ENCODE measurements at regions not wholly inside any gene's neighbourhood (a gene's known extent, or its start where the extent isn't known, plus 50 kb on each side); places are given as distances from the start of the nearest gene placed in this dataset.

DNA sequence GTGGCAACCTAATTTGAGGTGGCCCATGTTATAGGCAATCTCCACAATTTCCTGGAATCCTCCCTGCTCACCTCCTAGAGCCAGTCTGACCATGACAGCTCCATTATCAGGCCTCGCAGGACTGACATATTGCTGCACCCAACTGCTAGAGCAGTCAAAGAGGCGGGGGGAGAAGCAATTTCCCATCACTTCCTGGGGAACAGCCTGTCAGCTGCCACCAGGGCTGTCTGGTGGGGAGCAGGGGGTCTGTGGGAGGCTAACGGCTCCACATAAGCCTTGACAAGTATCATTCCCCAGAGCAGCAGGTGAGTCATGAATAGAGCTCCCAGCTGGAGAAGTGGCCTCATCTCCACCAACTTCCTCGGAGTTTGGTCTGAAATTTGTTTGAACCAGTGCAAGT, 322.9 kb downstream of the MATN1 start:
- peak; percentile 5 for DNase-seq

DNA sequence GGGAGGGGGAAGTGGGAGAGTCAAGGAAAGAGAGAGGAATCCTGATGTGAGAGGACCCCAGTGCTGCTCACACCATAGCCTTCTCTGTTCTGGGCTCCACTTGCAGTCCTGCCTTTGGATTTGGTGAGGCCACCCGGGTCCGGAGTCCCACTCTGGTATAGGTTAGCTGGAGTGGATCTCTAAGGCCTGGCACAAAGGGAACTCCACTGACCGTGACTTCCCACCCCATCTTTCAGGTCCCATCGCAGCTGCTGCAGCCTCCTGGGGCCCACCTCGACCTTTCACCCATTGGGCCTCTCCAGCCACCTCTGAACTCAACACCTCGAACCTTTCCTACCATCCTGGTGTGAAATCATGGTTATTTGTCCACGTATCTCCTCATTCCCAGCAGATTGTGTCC, 324.4 kb downstream of the MATN1 start:
- no peak for DNase-seq

DNA sequence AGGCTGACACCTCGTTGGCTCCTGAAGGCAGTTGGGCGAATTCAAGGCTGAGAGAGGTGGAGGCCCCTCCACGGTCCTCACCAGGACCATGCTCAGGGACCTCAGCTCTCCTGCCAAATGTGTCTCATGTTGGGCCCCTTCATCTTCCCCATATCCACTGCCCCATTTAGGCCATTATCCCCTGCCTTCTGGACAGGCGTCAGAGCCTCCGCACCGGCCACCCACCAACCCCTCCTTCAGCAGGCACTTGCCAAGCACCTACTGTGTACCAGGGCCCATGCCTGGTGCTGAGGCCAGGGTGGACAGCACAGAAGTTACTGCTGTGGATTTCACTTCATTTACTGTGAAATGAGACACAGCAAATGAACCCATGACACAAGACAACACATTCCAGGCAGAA, 325.8 kb downstream of the MATN1 start:
- no peak for DNase-seq

DNA sequence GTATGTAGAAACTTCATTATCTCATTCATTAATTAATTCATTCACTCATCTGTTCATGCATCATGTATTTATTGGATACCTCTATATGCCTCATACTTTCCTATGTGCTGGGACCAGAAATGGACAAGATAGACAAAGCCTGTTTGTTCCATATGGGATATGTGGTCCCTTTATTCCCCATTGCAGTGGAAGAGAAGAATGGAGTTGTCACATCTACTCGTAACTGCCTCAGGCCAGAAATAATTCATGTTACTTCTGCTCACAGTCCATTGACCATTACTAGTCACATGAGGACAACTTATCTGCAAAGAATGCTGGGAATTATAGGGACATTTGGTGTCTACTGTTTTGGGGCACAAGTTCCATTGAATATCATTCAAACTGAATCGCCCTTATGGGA, 327.8 kb downstream of the MATN1 start:
- no peak for DNase-seq

DNA sequence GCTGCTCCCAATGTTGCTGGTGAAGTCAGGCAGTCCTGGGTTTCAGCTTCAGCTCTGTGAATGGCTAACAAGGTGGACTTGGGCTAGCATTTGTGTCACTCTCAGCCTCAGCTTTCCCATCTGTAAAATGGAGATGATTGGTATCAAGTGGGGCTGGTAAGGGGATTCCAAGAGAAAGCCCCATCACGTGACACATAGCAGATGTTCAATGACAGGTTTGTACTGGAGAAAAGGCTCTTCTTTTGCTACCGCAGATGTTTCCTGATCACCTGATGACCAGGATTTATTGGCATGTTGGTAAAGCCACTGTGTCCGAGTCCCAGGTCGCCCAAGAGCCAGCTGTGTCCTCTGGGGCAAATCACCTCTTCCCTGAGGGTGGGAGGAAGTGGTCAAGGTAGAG, 335.0 kb downstream of the MATN1 start:
- no peak for DNase-seq

DNA sequence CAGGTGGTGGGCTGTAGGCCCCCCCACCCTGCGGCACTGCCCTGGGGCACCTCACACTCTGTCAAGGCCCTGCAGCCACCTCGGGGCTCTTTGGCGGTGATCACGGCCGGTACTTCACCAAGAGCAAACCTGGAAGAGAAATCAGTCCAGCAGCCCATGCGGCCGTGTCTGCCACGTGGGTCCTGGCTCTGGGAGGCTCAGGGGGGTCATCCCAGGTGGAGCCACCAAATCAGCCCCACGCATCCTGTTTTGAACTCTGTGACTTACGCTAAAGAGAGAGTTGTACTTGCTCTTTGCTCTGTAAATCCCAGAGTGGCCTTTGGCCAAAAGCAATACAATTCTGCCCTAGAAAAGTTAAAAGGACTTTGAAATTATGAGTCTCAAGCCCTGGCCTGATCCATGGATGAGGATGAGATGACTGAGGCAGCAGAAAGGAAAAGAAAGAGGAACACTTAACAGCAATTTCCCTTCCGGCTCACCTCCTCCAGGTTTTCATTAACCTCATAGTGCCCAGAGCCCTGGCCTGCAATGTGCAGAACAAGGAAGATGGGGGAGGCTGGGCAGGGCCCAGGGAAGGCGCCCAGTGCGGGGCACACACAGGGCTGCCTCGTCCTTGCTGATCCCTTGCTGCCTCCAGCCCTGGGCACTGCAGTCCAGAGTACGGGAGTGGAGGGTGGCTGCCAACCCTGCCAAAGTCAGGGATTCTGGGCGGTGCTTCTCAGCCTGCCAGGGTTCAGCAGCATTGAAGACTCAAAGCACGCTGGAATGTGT, 337.0 kb downstream of the MATN1 start:
- no peak for DNase-seq

DNA sequence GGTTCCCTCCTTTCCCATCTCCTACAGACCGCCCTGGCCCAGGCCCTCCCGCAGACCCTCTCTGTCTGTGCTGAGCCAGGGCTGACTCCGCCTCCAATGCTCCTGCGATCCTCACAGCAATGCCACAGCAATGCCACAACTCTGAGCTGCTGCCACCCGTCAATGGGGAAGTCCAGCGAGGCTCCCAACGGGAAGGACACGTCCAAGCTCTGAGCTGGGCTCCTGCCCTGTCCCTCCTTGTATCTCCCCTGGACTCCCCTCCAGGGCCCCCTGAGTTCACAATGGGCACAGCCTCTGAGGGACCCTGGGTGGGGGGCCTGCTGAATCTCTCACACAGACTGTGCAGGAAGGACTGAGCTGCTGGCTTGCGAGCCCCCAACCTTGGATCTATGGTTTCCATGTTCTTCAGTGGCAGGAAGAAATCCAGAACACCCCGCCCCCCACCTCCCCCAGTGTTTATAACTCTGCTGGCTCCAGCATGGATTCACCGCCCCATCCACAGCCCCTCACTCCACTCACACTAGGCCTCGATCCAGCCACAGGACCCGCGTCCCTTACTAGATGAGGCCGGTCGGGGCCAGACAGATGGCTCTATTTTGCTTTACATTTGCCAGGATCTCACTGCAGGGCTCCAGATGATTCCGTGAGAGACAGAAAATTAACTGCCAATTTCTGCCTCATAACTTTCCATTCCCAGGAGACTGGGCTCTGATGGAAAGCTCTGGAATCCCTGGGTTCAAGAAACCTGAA, 338.0 kb downstream of the MATN1 start:
- DNase-seq = peak; percentile 56

DNA sequence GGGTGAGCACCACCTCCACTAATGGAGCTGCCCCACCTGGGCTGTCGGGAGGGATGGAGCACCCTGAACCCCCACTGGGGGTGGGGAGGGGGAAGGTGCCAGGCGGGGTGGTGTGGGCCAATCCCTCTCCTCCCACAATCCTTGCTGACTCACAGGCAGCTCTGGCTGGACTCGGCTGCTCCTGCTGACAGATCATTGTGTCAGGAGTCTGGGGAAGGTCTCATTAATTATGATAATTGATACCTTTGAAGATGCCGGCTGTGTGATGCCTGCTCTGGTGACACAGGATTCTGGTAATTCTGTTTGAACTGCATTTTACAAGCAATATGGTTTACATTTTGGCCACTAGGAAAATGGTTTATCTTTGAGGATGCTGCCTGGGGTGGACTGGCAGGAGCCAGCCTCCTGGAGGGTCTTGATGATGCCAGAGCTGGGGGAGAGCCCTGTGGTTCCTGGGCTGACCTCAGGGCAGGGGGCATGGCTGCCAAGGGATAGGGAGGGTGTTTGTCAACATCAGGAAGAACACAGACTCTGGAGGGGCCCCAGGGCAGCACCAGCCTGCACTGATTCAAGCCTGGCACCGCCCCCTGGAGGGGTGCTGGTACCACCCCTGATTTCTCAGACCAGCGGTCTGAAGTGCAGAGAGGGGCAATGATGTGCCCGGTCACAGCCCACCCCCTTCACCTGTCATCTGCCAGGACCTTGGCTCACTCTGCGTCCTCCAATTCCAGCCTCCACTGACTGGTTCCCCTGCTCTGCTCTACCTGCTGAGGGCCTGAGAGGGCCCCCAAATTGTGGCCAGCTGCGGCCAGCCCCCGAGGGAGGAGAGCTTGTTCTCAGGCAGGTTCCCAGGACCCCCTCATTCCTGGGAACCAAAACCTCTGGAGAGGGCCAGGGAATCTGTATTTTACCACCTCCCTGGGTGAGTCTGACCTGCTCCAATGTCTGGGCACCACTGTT, 338.8 kb downstream of the MATN1 start:
- peak; percentile 95 for DNase-seq

DNA sequence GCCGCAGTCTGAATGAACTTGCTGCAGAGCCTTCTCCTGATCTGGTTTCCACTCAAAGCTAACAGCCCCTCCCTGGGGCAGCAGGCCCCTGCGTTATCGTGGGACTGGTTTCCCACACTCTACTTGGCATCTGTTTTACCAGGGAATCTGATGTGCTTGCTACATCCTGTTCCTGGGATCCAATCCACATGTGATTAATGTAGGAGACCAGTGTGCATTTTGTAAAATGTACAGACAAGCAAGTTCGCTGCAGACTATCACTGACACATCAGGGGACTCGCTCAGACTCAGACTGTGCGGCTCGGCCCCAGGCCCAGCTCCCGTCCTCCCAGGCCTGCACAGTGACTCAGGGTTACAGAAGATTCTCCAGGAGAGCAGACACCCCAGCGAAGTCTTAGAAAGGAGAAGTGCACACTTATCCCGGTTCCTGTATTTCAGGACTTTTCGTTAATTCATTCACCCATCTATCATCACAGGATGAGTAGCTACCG, 340.1 kb downstream of the MATN1 start:
- DNase-seq = peak; percentile 9

DNA sequence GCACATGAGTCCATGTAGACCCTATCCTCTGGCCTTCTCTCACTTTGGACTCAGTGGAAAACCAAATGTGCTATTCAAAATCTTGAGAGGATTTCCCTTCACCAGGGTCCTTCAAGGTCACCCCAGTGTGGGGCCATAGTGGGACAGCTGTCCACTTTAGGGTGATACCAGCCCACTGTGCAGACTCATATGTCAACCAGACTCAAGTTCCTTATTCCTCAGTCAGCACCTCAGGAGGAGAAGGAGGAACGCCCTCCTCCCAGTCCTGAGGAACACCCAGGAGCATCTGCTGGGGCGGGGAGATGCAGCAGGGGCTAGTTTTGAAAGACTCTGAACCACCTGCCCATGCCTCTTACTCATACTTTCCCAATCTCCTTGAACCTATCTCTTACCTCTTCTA, 340.9 kb downstream of the MATN1 start:
- DNase-seq = peak; percentile 30

DNA sequence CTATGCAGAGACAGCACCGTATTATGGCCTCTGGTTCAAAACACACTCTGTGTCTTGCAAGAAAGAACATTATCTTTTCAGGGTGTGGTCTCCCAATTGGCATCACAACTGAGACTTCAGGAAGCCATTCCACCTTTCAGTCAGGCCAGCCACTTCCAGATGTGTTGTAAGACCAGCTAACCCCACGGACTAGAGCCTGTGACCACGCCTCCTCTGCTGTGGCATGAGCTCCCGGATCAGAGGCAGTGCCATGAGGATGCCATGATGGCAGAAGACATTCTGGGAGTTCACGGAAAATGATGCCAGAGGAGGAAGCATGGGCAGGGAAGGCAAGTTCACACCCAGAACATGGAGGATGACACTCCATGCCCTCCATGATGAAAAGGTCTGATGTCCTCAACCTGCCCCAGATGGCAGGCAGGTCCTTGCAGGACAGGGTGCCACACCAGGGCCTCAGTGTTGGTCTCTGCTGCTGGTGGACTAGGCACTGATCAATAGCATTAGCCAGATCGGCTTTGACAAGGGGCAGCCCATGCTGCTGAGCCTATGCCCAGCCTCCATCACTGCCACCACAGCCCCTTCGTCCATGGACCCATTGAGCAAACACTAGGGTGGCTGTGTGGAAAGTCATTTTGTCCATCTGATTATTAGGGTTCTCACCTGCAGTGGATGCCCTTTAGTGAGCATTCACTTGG, 341.6 kb downstream of the MATN1 start:
- DNase-seq = no peak

DNA sequence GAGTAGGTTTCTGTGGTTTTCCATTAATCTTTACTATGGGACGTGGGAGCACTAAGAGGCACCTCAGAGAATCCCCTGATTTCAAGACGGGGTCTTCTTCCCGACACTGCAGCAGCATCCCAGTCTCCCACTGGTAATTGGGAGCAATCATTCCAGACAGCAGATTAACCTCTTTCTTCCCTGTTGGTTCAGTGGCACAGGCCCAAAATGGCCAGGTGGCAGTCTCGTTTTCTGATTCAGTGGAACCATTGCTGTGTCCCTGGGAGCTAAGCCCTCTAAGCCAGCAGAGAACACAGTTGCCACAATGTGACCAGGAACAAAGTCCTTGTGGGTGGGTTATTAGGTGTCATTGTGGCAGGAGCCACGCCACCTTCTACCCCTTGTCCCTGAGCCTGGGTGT, 342.1 kb downstream of the MATN1 start:
- DNase-seq = peak; percentile 48

DNA sequence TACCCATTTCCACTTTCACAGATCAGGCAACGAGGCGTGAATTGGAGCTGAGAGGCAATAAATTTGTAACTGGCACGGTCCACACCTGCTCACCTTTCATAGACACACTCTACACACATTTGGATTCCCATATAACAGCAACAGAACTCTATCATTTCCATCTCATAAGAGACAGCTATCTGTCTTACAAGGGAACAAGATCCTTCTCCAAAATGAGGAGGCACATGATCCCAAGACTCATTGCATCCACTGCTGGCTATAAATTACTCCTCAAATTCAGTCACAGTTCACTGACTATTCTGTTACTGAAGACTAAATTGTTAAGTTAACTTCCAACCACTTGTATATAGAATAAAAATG, 342.8 kb downstream of the MATN1 start:
- DNase-seq = no peak

DNA sequence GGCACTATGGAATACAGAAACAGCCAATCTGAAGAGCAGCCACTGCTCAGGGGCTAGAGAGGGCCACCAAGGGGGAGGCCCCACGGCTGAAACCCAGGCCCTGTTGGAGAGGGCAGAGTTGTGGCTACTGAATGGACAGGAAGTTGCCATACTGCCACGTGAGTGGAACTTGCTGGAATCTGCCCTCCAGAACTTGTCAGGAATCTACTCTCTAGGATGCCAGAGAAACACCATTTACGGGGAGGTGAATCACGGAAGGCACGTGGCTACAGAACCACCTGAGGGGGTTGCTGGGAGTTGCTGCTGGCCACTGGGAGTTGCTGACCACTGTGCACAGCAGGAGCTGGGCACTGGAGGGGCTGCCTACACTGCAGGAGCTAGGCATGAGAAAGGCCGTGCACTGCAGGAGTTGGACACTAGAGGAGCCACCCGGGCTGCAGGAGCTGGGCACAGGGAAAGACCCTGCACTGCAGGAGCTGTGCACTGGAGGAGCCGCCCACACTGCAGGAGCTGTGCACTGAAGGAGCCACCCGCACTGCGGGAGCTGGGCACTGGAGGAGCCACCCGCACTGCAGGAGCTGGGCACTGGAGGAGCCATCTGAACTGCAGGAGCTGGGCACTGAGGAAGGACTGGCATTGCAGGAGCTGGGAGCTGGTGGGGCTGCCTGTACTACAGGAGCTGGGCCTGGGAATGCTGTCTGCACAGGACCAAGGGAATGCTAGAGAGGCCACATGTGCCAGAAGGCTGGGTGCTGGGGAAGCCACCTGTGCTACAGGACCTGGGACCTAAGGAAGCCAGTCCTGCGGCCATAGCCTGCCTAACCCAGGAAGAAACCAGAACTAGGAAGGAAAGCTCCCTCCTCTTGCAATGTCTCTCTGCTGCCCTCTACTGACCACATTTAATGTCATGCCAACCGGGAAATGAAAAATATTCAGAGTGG, 343.4 kb downstream of the MATN1 start:
- DNase-seq = peak; percentile 87

DNA sequence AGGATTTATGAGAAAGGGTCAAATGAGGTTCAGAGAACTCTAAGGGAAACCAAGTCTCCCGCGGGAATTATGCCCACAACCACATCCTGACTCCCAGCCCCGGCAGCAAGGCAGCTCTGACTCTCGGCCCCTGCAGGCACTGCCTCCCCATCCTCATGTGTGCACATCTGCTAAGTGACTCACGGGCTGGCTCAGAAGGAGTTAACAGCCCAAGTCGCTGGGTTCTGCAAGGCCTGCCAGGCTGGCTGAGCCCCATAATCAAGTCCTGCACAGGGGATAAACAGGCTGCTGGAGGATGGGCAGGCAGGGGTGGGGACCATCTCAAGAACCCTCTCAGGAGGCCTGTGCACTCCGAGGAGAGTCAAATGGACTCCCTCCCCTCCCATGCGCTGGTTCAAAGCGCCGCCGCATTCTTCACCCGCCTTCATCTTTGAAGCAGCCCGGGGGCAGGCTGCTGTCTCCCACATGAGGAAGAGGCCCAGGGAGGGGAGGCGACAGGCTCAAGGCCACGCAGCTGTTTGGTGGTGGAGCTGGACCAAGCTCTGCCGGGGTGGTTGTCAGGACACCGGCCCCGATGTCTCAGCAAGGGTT, 344.3 kb downstream of the MATN1 start:
- peak; percentile 89 for DNase-seq

DNA sequence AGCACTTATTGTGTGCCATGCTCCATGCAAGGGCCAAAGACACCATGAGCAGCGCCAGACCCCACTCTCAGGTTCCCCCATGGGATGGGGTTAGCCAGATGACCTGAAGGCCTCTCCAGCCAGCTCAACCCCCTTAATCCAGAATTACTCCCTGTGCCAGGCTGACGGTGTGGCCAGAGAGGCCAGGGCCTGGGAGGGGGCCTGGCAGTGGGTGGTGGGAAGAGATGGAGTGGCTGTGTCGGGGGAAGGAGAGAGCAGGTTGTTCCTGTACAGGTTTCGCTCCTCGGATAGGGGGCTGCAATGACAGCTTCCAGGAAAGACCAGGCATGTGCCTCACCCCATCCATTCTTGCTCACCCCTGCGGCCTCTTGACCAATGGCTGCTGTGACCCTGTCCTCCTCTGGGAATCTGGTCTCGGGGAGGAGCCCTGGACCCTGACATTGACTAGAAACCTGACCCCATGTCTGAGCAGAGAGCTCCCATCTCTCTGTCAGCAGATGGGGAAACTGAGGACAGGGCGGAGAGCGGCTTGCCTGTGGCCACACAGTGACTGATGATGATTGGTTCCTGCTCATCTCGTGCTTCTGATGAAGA, 345.3 kb downstream of the MATN1 start:
- DNase-seq = no peak

DNA sequence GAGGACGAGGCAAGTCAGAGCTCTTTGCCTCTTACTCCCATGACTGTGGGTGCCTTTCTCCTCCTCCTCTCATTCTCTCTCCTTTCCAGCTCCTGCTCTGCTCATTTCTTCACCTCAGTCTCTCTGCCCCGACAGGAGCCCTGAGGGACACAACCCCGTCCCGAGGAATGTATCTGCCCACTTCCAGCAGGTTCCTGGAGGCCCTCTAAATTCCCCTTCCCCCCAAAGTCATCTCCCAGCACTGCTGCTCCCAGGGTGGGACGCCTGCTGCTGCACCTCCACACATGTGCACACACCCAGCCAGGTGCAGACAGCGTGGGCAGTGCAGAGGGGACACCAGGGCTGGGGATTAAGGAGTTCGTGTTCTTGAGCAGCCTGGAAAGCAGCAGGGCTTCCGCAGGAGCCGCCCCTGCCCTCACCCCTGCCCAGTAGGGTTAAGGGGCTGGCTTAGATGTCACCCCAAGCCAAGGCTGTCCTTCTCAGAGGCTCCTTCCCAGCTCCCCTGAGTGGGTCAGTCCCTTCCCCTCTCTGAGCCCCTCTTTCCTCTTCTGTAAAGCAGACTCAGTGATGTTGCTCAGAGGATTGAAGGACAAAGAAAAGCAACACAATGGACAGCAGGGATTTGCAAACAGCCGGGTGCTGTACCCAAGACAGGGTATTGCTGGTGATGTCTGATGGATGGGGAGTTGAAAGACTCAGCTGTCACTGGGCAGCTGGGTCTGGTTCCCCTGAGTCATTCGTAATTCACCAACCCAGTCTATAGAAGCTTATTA, 346.0 kb downstream of the MATN1 start:
- peak; percentile 59 for DNase-seq

DNA sequence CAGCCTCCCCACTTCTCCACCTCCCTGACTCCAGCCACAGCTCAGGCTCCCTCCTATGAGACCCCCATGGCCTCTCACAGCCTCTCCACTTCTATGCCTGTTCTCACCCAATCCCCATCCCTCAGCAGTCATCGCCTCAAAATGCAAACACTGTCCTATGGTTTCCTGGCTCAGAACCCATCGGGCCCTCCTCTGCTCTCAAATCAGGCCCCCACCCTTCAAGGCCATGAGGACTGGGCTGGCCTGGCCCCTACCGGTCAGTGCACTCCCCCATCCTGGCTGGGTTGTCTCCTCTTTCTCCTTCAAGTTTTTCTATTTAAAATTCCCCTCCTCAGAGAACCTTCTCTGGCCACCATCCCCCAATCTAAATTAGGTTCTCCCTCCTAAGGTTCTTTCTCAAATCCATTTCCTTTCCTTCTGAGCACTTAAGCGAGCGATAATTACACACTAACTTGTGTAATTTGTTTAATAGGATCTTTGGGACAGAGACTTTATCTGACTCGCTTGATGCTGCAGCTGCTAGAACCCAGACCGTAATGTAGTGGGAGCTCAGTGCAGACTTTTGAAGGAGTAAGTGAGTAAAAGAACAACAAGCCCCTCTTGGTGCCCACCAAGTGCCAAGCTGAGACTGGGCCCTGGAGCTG, 347.2 kb downstream of the MATN1 start:
- peak; percentile 9 for DNase-seq

DNA sequence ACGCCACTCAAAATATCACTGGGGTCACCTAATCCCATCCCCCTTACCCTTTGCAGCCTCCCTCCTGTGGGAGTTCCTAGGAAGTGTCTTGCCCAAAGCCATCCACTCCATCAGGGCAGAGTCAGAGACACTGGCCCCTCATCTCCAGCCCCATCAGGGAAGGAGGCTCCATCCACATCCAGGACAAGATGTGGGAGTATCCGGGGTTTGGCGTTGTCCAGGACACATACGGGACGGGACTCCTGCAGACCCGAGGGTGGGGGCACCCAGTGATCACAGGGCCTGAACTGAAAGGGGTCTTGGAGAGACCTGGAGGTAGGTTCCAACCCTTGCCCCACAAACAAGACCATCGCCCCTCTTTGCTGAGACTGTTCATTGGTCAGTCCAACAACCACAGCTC, 348.2 kb downstream of the MATN1 start:
- no peak for DNase-seq
